IMR-90 (cell line): ENCODE measurements at regions not wholly inside any gene's neighbourhood (a gene's known extent, or its start where the extent isn't known, plus 50 kb on each side); places are given as distances from the start of the nearest gene placed in this dataset.

ENCODE experiments used
- POLR2A ChIP-seq: IDR thresholded peaks from 2 replicates; pipeline ENCODE4 v1.6.1; 2012; ENCODE audit warnings: mild to moderate bottlenecking, low read depth, low read length
- RFX5 ChIP-seq: IDR thresholded peaks from 2 replicates; pipeline ENCODE4 v1.8.0; 2012; ENCODE audit warnings: low read depth, mild to moderate bottlenecking, low read length, moderate library complexity
- TF ChIP-seq, protein P1 (sequence below): conservative IDR thresholded peaks from 2 replicates; pipeline ENCODE4 v1.5.1; 2012; ENCODE audit warnings: mild to moderate bottlenecking, low read depth, low read length, improper control_type of control experiment

DNA sequence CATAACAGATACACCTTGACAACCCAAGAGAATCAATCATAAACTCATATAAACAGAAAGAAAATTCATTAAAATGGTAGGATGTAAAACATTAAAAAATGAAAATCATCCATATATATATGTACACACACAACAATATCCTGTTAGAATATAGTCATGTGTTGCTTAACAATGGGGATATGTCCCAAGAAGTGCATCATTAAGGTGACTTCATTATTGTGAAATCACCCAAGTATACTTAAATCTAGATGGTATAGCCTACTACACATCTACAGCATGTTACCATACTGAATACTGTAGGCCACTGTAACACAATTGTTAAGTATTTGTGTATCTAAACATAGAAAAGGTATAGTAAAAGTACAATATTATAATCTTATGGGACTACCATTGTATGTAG is 115.8 kb upstream of the TMEM168 start:
- TF ChIP-seq, protein P1, sequence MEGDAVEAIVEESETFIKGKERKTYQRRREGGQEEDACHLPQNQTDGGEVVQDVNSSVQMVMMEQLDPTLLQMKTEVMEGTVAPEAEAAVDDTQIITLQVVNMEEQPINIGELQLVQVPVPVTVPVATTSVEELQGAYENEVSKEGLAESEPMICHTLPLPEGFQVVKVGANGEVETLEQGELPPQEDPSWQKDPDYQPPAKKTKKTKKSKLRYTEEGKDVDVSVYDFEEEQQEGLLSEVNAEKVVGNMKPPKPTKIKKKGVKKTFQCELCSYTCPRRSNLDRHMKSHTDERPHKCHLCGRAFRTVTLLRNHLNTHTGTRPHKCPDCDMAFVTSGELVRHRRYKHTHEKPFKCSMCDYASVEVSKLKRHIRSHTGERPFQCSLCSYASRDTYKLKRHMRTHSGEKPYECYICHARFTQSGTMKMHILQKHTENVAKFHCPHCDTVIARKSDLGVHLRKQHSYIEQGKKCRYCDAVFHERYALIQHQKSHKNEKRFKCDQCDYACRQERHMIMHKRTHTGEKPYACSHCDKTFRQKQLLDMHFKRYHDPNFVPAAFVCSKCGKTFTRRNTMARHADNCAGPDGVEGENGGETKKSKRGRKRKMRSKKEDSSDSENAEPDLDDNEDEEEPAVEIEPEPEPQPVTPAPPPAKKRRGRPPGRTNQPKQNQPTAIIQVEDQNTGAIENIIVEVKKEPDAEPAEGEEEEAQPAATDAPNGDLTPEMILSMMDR: no peak
- TF ChIP-seq POLR2A (no peak), RFX5 (no peak)
